Astrocyte (in vitro differentiated cells and primary cell): ENCODE measurements at regions not wholly inside any gene's neighbourhood (a gene's known extent, or its start where the extent isn't known, plus 50 kb on each side); places are given as distances from the start of the nearest gene placed in this dataset.

Experiments used
- DNase-seq: peaks from one replicate; pipeline ENCODE4 v3.0.0-alpha.2; 2010; ENCODE audit warnings: low read depth
- FAIRE-seq: peaks from 2 replicates; lab custom pipeline; 2011; peaks lifted over from hg19 to GRCh38; lab: Jason Lieb, UNC
- H2AFZ ChIP-seq: 2 replicates; pipeline ENCODE4 v1.6.0; 2012; ENCODE audit warnings: low read depth, low read length, inconsistent platforms
- H3K27ac ChIP-seq: 2 replicates; pipeline ENCODE4 v1.5.1; 2011; ENCODE audit warnings: low read depth, low read length, inconsistent platforms
- H3K27me3 ChIP-seq: 2 replicates; pipeline ENCODE4 v1.6.0; 2011; ENCODE audit warnings: low read length, inconsistent platforms; ENCODE audit not compliant: insufficient read depth
- H3K36me3 ChIP-seq: 2 replicates; pipeline ENCODE4 v1.5.1; 2011; ENCODE audit warnings: low read length, inconsistent platforms; ENCODE audit not compliant: insufficient read depth
- H3K4me1 ChIP-seq: 2 replicates; pipeline ENCODE4 v1.5.1; 2011; ENCODE audit warnings: low read length, inconsistent platforms; ENCODE audit not compliant: insufficient read depth
- H3K4me2 ChIP-seq: 2 replicates; pipeline ENCODE4 v1.6.0; 2012; ENCODE audit warnings: low read length, inconsistent platforms
- H3K4me3 ChIP-seq: 2 replicates; pipeline ENCODE4 v1.5.1; 2011; ENCODE audit warnings: low read depth, mild to moderate bottlenecking, low read length, inconsistent platforms; ENCODE audit not compliant: insufficient read depth
- H3K79me2 ChIP-seq: 2 replicates; pipeline ENCODE4 v1.6.0; 2012; ENCODE audit warnings: mild to moderate bottlenecking, low read length, inconsistent platforms; ENCODE audit not compliant: insufficient read depth
- H3K9ac ChIP-seq: 2 replicates; pipeline ENCODE4 v1.6.0; 2012; ENCODE audit warnings: mild to moderate bottlenecking, low read length, inconsistent platforms
- H3K9me3 ChIP-seq: 2 replicates; pipeline ENCODE4 v1.5.1; 2012; ENCODE audit warnings: low read depth, mild to moderate bottlenecking, low read length, inconsistent platforms; ENCODE audit not compliant: insufficient read depth
- H4K20me1 ChIP-seq: 2 replicates; pipeline ENCODE4 v1.6.0; 2012; ENCODE audit warnings: low read length, inconsistent platforms; ENCODE audit not compliant: insufficient read depth
- H3K27ac Mint-ChIP-seq: one replicate; pipeline ENCODE4 v1.8.0; 2021; ENCODE audit warnings: mild to moderate bottlenecking, mixed read lengths; ENCODE audit not compliant: unreplicated experiment
- H3K27me3 Mint-ChIP-seq: one replicate; pipeline ENCODE4 v1.8.0; 2021; ENCODE audit warnings: low read depth, mixed read lengths; ENCODE audit not compliant: unreplicated experiment
- H3K36me3 Mint-ChIP-seq: one replicate; pipeline ENCODE4 v1.8.0; 2021; ENCODE audit warnings: low read depth, mixed read lengths; ENCODE audit not compliant: unreplicated experiment
- H3K4me1 Mint-ChIP-seq: one replicate; pipeline ENCODE4 v1.8.0; 2021; ENCODE audit warnings: low read depth, mixed read lengths; ENCODE audit not compliant: unreplicated experiment
- H3K4me3 Mint-ChIP-seq: one replicate; pipeline ENCODE4 v1.8.0; 2021; ENCODE audit warnings: mild to moderate bottlenecking, moderate library complexity, mixed read lengths; ENCODE audit not compliant: unreplicated experiment
- H3K9me3 Mint-ChIP-seq: one replicate; pipeline ENCODE4 v1.8.0; 2021; ENCODE audit warnings: mild to moderate bottlenecking, mixed read lengths; ENCODE audit not compliant: unreplicated experiment
- CTCF ChIP-seq: IDR thresholded peaks from 2 replicates; pipeline ENCODE4 v1.5.1; 2011; ENCODE audit warnings: low read depth, mild to moderate bottlenecking, inconsistent platforms, low read length, moderate library complexity; ENCODE audit not compliant: insufficient read depth
- EZH2 ChIP-seq: IDR thresholded peaks from 2 replicates; pipeline ENCODE4 v1.6.1; 2012; ENCODE audit warnings: mild to moderate bottlenecking, low read length, inconsistent platforms; ENCODE audit not compliant: insufficient read depth

GRCh38 chr12:16946704-16947103, 340.7 kb upstream of the LMO3 start:
- DNase-seq (no peak), FAIRE-seq (no peak)
- Histone ChIP-seq H3K27ac (no peak overlapping the region), H4K20me1 (no peaks in the 10 kb centered on the region), H3K79me2 (no peaks in the 10 kb centered on the region), H3K9me3 (no peaks in the 10 kb centered on the region), H2AFZ (no peak overlapping the region), H3K4me3 (no peak overlapping the region), H3K27me3 (no peaks in the 10 kb centered on the region), H3K4me2 (no peak overlapping the region), H3K4me1 (no peaks in the 10 kb centered on the region), H3K36me3 (no peaks in the 10 kb centered on the region), H3K9ac (no peak overlapping the region)
- Mint-ChIP-seq H3K4me3 (no peak overlapping the region), H3K9me3 (no peaks in the 10 kb centered on the region), H3K36me3 (no peaks in the 10 kb centered on the region), H3K4me1 (no peaks in the 10 kb centered on the region), H3K27ac (no peak overlapping the region), H3K27me3 (no peaks in the 10 kb centered on the region)
- TF ChIP-seq CTCF (no peak), EZH2 (no peak)

- Histone ChIP-seq H3K9ac (no peak overlapping the region), H3K4me2 (no peak overlapping the region), H3K36me3 (no peaks in the 10 kb centered on the region), H4K20me1 (no peaks in the 10 kb centered on the region), H3K4me1 (no peaks in the 10 kb centered on the region), H3K79me2 (no peaks in the 10 kb centered on the region), H3K27me3 (no peaks in the 10 kb centered on the region), H3K4me3 (no peak overlapping the region), H2AFZ (no peak overlapping the region), H3K9me3 (no peaks in the 10 kb centered on the region), H3K27ac (no peak overlapping the region)
- Mint-ChIP-seq H3K27me3 (no peaks in the 10 kb centered on the region), H3K4me1 (no peaks in the 10 kb centered on the region), H3K4me3 (no peak overlapping the region), H3K9me3 (no peaks in the 10 kb centered on the region), H3K36me3 (no peaks in the 10 kb centered on the region), H3K27ac (no peak overlapping the region)
- DNase-seq (peak; percentile 66), FAIRE-seq (no peak)
- no peak for TF ChIP-seq EZH2
- TF ChIP-seq CTCF = peak; percentile 97
Observed at GRCh38 chr12:16939871-16940306, 333.9 kb upstream of the LMO3 start.

- Histone ChIP-seq H3K4me2 (no peak overlapping the region), H2AFZ (no peak overlapping the region), H3K4me3 (no peak overlapping the region), H3K9me3 (peaks cover 3% of the 10 kb centered on the region), H3K4me1 (no peaks in the 10 kb centered on the region), H3K27ac (no peak overlapping the region), H3K79me2 (no peaks in the 10 kb centered on the region), H3K27me3 (no peaks in the 10 kb centered on the region), H3K36me3 (no peaks in the 10 kb centered on the region), H4K20me1 (no peaks in the 10 kb centered on the region), H3K9ac (no peak overlapping the region)
- H3K36me3 Mint-ChIP-seq = no peaks in the 10 kb centered on the region
- no peaks in the 10 kb centered on the region for H3K9me3 Mint-ChIP-seq
- no peaks in the 10 kb centered on the region for H3K4me1 Mint-ChIP-seq
- no peak for DNase-seq
- H3K27me3 Mint-ChIP-seq = no peaks in the 10 kb centered on the region
- no peak overlapping the region for H3K27ac Mint-ChIP-seq
- H3K4me3 Mint-ChIP-seq = no peak overlapping the region
- TF ChIP-seq CTCF (no peak), EZH2 (no peak)
- no peak for FAIRE-seq
Observed at GRCh38 chr12:16927259-16927658, 321.3 kb upstream of the LMO3 start.
